Activated T-cell treated with anti-CD3 and anti-CD28 coated beads, Interleukin-2, amount 50 U/mL, for 72 hours (primary cell): ENCODE measurements at regions not wholly inside any gene's neighbourhood (a gene's known extent, or its start where the extent isn't known, plus 50 kb on each side); places are given as distances from the start of the nearest gene placed in this dataset.

Source experiments
- ATAC-seq, 2 donors: fragments of 150-1000 bp; cut with Tn5 transposase; replicated peaks in 1 of 2; 2 replicates each; pipeline ENCODE4 v1.10.0; 2021; ENCODE audit warnings: moderate library complexity in 2 of 2, mild to moderate bottlenecking in 1 of 2
- DNase-seq, 2 donors: peaks; one replicate each; pipeline ENCODE4 v3.0.0; 2021 to 2022; ENCODE audit warnings: mixed read lengths in 1 of 2
- H3K27ac Mint-ChIP-seq: one replicate; pipeline ENCODE4 v1.8.0; 2022; ENCODE audit warnings: mild to moderate bottlenecking, moderate library complexity, mixed read lengths
- H3K27me3 Mint-ChIP-seq: one replicate; pipeline ENCODE4 v1.8.0; 2022; ENCODE audit warnings: low read depth, mixed read lengths
- H3K36me3 Mint-ChIP-seq, 2 donors: one replicate each; pipeline ENCODE4 v1.8.0; 2022; ENCODE audit warnings: mixed read lengths in 2 of 2, mild to moderate bottlenecking in 1 of 2; ENCODE audit not compliant: insufficient read depth in 2 of 2
- H3K4me1 Mint-ChIP-seq: one replicate; pipeline ENCODE4 v1.8.0; 2022; ENCODE audit warnings: low read depth, mixed read lengths
- H3K4me3 Mint-ChIP-seq, 2 donors: one replicate each; pipeline ENCODE4 v1.8.0; 2022; ENCODE audit warnings: mild to moderate bottlenecking in 2 of 2, mixed read lengths in 2 of 2, moderate library complexity in 2 of 2
- H3K9me3 Mint-ChIP-seq, 2 donors: one replicate each; pipeline ENCODE4 v1.8.0; 2022; ENCODE audit warnings: mixed read lengths in 2 of 2

DNA sequence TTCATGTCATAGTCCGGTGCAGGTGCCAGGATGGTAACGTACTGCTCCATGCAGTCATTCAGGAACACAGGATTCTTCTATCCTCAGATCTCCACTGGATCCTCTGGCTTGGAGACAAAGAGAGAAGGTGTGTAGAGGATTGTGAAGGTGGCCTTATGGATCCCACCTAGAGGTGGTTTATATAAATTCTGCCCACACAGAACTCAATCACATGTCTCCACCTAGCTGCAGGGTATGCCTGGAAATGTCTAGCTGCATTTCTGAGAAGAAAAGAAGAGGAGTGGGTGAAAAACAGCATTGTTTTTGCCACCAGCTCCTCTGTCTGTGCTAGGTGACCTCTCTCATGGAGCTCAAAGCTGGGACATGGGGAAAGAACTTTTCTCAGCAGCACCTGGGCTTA, 478.7 kb downstream of the PDCD6IP start:
- Mint-ChIP-seq H3K4me1 (no peaks in the 10 kb centered on the region), H3K27ac (no peak overlapping the region), H3K27me3 (peaks cover 12% of the 10 kb centered on the region), H3K36me3 (no peaks in the 10 kb centered on the region), H3K9me3 (peaks cover 0 to 2% of the 10 kb centered on the region in 2 donors), H3K4me3 (no peak overlapping the region)
- no peak for DNase-seq
- no peak for ATAC-seq

GRCh38 chr3:34279901-34280300, 481.5 kb downstream of the PDCD6IP start:
- ATAC-seq = no peak
- Mint-ChIP-seq H3K4me1 (no peaks in the 10 kb centered on the region), H3K4me3 (no peak overlapping the region)

DNA sequence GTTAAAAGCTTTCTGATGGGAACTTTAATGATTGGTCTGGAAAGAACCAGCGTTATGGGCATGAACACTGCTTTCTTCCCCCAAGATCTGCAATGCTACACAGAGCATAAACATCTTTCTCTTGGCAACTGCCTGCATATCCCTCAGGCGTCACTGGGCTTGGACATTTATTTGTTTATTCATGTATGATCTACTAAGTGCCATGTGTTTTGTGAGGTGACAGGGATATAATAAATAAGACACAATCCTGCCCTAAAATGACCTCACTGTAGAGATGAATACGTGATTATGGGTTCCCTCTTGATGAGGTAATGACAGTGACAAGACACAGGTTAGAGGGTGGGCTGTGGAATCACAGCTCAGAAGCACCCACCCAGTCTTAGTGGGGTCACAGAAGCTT, 485.3 kb downstream of the PDCD6IP start:
- no peaks in the 10 kb centered on the region for H3K27me3 Mint-ChIP-seq
- no peak overlapping the region for H3K27ac Mint-ChIP-seq
- no peaks in the 10 kb centered on the region for H3K36me3 Mint-ChIP-seq
- ATAC-seq = no peak
- H3K4me1 Mint-ChIP-seq = no peaks in the 10 kb centered on the region
- peaks cover 0 to 1% of the 10 kb centered on the region in 2 donors for H3K9me3 Mint-ChIP-seq
- H3K4me3 Mint-ChIP-seq = no peak overlapping the region
- no peak for DNase-seq

More at GRCh38 chr3:34279901-34280300, 481.5 kb downstream of the PDCD6IP start:
- H3K9me3 Mint-ChIP-seq = no peaks in the 10 kb centered on the region
- peaks cover 11% of the 10 kb centered on the region for H3K27me3 Mint-ChIP-seq
- no peak overlapping the region for H3K27ac Mint-ChIP-seq
- no peaks in the 10 kb centered on the region for H3K36me3 Mint-ChIP-seq
- DNase-seq = no peak

GRCh38 chr3:34284959-34285826, 486.8 kb downstream of the PDCD6IP start:
- H3K27ac Mint-ChIP-seq = no peak overlapping the region
- H3K36me3 Mint-ChIP-seq = no peaks in the 10 kb centered on the region
- DNase-seq (no peak), ATAC-seq (no peak)
- no peak overlapping the region for H3K4me3 Mint-ChIP-seq
- no peaks in the 10 kb centered on the region for H3K27me3 Mint-ChIP-seq
- peaks cover 0 to 1% of the 10 kb centered on the region in 2 donors for H3K9me3 Mint-ChIP-seq
- H3K4me1 Mint-ChIP-seq = no peaks in the 10 kb centered on the region

DNA sequence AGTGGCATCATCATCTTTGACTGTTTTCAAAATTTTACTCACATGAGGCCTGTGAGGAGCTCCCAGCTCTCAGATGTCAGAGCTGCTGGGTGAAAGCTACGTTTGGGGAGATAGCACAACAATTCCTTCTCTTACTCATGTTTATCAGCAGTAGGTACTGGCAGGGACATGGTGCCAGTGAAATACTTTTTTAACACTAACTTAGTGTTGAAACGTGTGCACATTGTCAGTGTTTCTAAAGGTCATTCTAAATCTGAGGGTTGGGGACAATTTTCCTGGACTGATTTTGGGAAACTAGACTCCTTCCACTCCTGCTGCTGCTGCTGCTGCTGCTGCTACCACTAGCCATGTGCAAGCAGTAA, 487.4 kb downstream of the PDCD6IP start:
- Mint-ChIP-seq H3K36me3 (no peaks in the 10 kb centered on the region), H3K27me3 (no peaks in the 10 kb centered on the region), H3K4me1 (no peaks in the 10 kb centered on the region), H3K27ac (no peak overlapping the region), H3K9me3 (peaks cover 0 to 1% of the 10 kb centered on the region in 2 donors), H3K4me3 (no peak overlapping the region)
- DNase-seq = no peak
- no peak for ATAC-seq

- ATAC-seq = no peak
- Mint-ChIP-seq H3K36me3 (no peaks in the 10 kb centered on the region), H3K27ac (no peak overlapping the region), H3K4me3 (no peak overlapping the region), H3K27me3 (no peaks in the 10 kb centered on the region), H3K9me3 (no peaks in the 10 kb centered on the region), H3K4me1 (no peaks in the 10 kb centered on the region)
- DNase-seq = no peak
Observed at GRCh38 chr3:34292605-34293300, 494.3 kb downstream of the PDCD6IP start.

- no peak for ATAC-seq
- Mint-ChIP-seq H3K4me3 (no peak overlapping the region), H3K36me3 (no peaks in the 10 kb centered on the region), H3K27me3 (no peaks in the 10 kb centered on the region), H3K4me1 (no peaks in the 10 kb centered on the region), H3K9me3 (no peaks in the 10 kb centered on the region), H3K27ac (no peak overlapping the region)
- no peak for DNase-seq
Observed at GRCh38 chr3:34294240-34294639, 495.8 kb downstream of the PDCD6IP start.

DNA sequence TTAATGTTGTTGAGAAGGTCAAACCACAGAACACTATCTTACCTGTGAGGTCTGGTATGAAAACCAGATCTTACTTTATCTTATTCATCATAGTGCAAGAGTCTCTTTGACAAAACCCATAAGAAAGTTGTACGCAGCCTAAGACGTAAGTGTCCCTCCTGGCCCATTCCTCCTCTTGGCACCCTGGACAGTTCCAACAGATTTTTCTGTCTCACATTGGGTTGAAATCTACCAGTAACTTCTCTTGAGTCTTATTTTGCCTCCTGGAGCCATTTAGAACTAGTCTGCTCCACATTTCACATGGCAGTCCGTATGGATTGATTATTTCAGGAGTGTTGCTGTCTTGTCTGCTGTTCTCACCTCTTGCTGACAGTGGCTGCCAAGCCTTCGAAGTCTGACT, 498.4 kb downstream of the PDCD6IP start:
- H3K27me3 Mint-ChIP-seq = no peaks in the 10 kb centered on the region
- no peaks in the 10 kb centered on the region for H3K9me3 Mint-ChIP-seq
- H3K36me3 Mint-ChIP-seq = no peaks in the 10 kb centered on the region
- no peaks in the 10 kb centered on the region for H3K4me1 Mint-ChIP-seq
- no peak overlapping the region for H3K4me3 Mint-ChIP-seq
- H3K27ac Mint-ChIP-seq = no peak overlapping the region
- DNase-seq = no peak
- no peak for ATAC-seq

GRCh38 chr3:34298653-34299052, 500.2 kb downstream of the PDCD6IP start:
- no peaks in the 10 kb centered on the region for H3K4me1 Mint-ChIP-seq
- ATAC-seq = no peak

GRCh38 chr3:34300621-34301020, 502.2 kb downstream of the PDCD6IP start:
- Mint-ChIP-seq H3K36me3 (no peaks in the 10 kb centered on the region), H3K4me3 (no peak overlapping the region), H3K27me3 (peaks cover 11% of the 10 kb centered on the region), H3K4me1 (peaks cover 4% of the 10 kb centered on the region), H3K9me3 (no peaks in the 10 kb centered on the region), H3K27ac (no peak overlapping the region)
- DNase-seq (no peak), ATAC-seq (no peak)

More at GRCh38 chr3:34298653-34299052, 500.2 kb downstream of the PDCD6IP start:
- no peaks in the 10 kb centered on the region for H3K36me3 Mint-ChIP-seq
- H3K27me3 Mint-ChIP-seq = peaks cover 4% of the 10 kb centered on the region
- H3K9me3 Mint-ChIP-seq = no peaks in the 10 kb centered on the region
- H3K4me3 Mint-ChIP-seq = no peak overlapping the region
- no peak overlapping the region for H3K27ac Mint-ChIP-seq
- DNase-seq = no peak

DNA sequence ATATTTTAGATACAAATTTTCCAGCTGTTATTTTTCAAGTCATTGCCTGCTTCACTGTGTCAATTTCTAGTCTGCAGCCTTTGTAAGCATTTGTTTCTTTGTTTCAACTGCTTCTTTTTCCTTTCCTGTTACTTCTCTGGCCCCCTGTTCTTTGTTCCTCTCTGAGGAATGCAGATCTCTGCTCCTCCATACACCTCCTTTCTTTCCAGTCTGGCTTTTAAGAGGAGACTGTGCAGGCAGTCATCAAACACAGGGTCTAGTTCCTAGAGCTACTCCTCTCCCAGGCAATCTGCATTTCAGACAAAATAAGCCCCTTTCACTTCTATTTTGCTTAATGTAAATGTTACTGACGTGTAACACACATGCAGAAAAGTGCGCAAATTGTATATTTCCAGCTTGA, 502.9 kb downstream of the PDCD6IP start:
- H3K27me3 Mint-ChIP-seq = peaks cover 11% of the 10 kb centered on the region
- H3K4me1 Mint-ChIP-seq = peaks cover 4% of the 10 kb centered on the region
- H3K4me3 Mint-ChIP-seq = no peak overlapping the region
- DNase-seq = no peak
- H3K9me3 Mint-ChIP-seq = no peaks in the 10 kb centered on the region
- no peaks in the 10 kb centered on the region for H3K36me3 Mint-ChIP-seq
- H3K27ac Mint-ChIP-seq = no peak overlapping the region
- no peak for ATAC-seq

GRCh38 chr3:34305266-34305665, 506.8 kb downstream of the PDCD6IP start:
- H3K4me1 Mint-ChIP-seq = peaks cover 4% of the 10 kb centered on the region
- no peak overlapping the region for H3K4me3 Mint-ChIP-seq
- no peak overlapping the region for H3K27ac Mint-ChIP-seq
- peaks cover 2 to 4% of the 10 kb centered on the region in 2 donors for H3K9me3 Mint-ChIP-seq
- ATAC-seq (no peak), DNase-seq (no peak)
- no peaks in the 10 kb centered on the region for H3K36me3 Mint-ChIP-seq
- peaks cover 11% of the 10 kb centered on the region for H3K27me3 Mint-ChIP-seq

- no peaks in the 10 kb centered on the region for H3K4me1 Mint-ChIP-seq
- H3K27ac Mint-ChIP-seq = no peak overlapping the region
- DNase-seq (no peak), ATAC-seq (no peak)
- H3K36me3 Mint-ChIP-seq = no peaks in the 10 kb centered on the region
- peaks cover 3 to 5% of the 10 kb centered on the region in 2 donors for H3K9me3 Mint-ChIP-seq
- no peak overlapping the region for H3K4me3 Mint-ChIP-seq
- H3K27me3 Mint-ChIP-seq = no peaks in the 10 kb centered on the region
Observed at GRCh38 chr3:34312684-34313083, 514.3 kb downstream of the PDCD6IP start.
